NCI-H1930 (cell line): ENCODE measurements at regions not wholly inside any gene's neighbourhood (a gene's known extent, or its start where the extent isn't known, plus 50 kb on each side); places are given as distances from the start of the nearest gene placed in this dataset.

Source experiments
- DNase-seq, 2 experiments: peaks; one replicate each; lab custom pipeline; 2025; lab: John Stamatoyannopoulos, UW

DNA sequence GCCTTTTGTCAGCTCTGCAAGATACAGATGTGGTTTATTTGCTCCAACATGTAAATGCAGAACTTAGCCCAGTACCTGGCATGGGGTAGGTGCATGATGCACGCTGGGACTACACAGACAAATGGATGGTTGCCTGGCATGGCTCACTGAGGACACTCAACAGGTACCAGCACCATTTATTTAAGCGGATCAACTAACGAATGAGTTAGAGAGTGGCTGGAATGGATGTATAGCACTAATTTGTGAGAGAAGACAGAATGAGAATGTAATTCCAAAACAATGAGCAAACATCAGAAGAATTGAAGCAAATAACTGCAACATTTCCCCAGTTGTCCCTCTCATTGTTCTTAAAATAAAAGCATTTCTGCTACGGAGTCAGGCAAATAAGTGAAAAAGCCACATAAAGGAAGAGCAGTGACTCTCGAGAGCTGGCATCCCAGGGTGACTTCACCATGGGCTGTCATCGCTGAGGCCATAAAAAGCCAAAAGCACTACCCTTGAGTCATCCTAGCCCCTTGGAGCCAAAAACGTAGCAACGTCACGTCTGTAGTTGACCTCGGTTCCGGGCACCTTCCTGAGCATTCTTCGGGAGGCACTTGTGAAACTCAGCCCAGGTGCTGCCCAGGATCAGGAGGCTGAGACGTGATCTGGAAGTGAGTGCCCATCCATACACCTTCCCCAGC lies 290.3 kb downstream of the NSG2 start:
- DNase-seq, result no peak

- DNase-seq, result no peak
These were observed 291.0 kb downstream of the NSG2 start for GRCh38 chr5:174336479-174336878.

DNA sequence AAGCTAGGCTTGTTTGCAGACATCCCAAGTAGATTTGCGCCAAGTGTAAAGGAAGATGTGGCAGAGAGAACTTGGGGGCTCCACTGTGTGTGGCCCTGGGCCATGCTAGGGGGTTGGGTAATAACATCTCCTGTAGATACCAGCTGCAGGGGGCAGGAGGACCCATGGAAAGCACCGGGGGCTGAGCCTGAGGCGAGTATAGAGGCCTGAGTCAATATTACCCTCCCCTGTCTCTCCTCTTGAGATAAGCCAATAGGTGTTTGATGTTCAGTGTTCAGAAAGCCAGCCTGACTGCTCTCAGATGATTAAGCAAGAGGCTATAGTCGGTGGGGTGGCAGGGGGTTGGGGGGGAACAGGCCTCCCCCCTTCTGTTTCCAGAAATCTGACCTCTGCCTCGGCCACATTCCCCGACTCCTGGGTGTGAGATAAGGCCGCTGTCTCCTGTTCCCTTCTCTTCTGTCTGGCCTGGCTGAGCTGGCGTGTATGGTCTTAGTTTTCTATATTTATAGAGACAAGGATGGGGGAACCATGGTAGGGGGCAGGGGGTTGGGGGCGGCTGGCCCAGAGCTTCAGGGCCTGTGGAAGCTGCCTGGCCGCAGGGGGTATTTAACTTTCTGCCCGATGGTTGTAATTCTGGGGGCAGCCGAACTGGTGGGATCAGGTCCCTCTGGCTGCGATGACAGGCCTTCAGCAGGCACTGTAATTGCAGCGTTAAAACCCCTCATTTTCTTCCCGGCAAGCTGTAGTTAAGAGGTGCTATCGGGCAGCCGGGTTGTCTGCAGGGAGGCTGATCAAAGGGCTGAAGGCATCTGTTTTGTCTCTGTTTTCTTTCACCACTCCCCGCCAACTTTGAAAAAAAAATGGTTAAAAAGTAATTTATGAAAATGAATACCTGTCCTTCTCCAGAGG lies 292.0 kb downstream of the NSG2 start:
- no peak for DNase-seq

DNA sequence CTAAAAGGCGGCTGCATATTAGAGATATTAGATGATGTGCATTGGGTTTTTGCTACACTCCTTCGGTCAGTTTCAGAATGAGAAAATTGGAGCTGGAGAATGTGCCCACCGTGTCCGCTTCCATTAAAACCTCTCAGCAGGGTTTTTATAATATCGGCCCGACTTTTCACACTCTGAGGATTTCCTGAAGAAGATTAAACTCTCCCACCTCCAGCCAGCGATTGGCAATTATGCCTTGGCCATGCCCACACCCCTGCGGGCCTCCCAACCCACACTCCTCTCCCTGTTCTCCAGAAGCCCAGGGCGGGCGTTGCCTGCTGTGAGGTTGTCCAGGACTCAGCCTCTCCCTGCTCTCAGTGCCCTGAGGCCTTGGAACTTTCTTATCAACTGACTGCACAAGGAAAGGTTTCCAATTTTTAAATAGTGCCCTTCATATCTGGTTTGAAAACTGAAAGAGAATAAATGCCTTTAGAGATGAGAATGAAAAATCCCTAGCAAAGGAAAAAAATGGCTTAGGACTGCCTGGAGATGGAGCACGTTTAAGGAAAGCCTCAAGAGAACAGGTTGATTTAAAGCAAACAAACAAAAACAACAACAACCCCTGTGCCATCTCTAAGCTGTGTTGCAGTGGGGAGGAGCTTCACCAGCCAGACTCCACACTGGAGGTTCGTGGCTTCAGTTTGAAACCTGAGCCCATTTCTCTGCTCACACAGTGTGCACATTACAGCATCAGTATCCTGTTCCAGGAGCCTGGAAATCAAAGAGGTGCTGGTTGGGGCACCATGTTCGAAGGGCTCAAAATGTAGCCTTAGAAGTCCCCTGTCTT lies 292.9 kb downstream of the NSG2 start:
- DNase-seq, result no peak

- no peak for DNase-seq
These were observed 293.6 kb downstream of the NSG2 start for GRCh38 chr5:174339130-174339529.

- DNase-seq, result no peak
These were observed 294.7 kb downstream of the NSG2 start for GRCh38 chr5:174340226-174340625.

DNA sequence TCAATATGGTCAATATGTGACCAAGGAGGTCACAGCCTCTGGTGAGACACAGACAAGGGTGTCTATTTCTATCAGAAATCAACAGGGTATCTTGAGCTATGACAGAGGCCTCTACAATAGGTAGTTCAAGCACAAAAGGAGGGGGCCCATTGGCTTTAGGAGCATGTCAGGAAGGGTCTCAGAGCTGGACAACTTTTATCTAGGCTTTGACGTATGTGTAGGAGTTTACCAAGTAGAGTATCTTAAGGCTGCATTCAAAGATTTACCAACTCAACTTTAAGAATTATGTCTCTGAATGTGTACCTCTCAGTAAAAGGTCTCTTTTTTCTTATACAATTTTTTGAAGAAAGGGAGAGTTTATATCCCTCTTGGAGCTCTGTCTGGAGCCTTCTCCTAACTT lies 297.2 kb downstream of the NSG2 start:
- no peak for DNase-seq

DNA sequence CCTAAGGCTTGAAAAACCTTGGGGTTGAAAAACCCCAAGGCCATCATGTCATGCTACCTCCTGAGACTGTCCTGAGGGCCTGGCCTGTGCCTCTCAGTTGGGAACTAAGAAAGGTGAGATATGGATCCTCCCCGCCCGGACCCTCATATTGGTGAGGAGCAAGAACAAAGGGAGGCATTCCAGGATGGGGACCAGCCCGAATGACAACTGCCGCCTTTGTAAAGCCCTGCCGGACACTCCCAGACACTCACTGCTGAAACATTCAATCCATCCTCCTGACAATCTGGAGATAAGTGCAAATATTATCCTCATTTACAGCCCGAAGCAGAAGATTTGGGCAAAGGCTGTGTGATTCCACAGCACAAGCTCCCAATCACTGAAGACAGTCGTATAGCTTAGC lies 298.3 kb downstream of the NSG2 start:
- no peak for DNase-seq

DNA sequence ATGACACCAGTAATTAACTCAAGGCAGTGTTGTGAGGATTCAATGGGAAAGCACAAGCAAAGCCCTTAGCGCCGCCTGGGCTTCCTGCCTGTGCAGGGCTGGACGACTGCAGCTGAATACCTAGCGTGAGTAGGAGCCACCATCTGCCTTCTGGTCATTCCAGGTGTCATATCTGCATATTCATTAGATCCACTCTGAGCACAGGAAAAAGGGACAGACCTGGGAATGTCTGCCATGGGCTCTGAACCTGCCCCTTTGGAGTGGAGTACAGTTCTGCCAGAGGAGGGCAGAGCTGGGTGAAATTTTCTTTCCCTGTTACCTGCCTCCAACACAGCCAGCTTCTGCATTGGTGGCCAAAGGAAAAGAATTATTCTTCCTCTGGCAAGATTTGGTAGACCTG lies 298.8 kb downstream of the NSG2 start:
- no peak for DNase-seq

DNA sequence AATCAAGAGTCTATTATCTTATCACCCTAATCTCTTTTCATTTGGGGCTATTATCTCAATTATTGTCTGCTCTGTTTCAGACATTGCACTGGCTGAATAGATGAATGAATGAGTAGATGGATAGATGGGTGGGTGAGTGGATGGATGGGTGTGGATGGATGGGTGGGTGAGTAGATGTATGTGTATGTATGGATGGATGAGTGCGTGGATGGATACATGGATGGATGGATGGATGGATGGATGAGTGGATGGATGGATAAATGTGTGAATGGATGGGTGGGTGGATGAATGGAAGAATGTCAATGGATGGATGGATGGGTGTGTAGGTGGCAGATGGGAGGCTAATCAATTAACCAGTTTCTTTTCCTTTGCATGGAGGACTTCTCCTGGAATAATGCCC lies 301.7 kb downstream of the NSG2 start:
- DNase-seq, result no peak

- DNase-seq, result no peak
These were observed 302.9 kb downstream of the NSG2 start for GRCh38 chr5:174348311-174348981.

DNA sequence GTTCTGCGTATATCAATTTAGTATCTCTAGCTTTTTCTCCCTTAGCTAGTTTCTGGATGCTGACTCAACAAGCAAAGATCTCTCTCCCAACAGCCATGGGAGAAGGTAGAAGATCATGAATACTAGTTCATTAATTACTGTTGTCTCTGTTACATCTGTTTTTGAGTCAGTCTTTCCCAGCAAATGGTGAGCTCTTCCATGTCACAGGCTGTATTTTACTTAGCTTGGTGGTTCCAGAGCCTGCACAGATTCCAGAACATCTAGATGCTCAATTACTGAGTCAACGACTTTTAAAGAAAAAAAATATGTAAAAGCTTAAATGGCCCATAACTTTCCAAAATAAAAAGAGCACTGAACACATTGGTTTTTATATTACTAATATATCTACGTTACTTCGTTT lies 307.2 kb downstream of the NSG2 start:
- no peak for DNase-seq

DNA sequence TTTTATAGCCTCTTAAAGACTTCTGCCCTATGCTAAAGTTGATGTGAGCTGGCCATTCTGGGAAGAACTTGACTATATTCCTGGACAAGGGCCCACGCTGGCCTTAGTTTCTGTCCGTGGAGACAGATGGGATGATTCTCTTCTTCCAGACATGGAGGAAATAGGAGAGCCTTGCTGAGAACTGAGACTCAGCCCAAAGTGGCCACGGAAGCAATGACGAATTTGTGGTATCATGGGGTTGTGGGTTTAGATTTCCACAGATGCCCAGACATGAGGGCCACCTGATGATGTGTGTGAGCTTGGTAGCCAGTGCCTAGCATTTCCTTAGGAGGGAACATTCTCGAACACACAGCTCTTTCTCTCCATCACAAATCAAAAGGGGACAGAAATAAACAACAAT lies 309.1 kb downstream of the NSG2 start:
- DNase-seq, result no peak

DNA sequence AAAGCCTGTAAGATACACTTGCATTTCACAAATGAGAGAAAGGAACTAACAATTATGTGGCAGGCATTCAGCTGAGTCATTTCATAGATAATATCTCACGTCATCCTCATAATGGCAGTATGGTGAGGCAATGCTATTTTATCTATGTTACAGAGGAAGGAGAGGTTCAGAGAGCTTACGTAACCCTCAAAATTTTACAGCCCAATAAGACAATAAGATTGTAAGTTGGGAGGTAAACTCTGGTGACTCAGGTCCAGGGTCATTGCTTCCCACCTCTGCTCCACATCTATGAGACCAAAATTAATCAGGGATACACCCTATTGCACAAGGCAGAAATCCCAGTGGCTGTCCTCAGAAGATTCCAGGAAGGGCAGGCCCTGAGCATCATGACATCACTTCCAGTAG lies 309.7 kb downstream of the NSG2 start:
- DNase-seq, result no peak

DNA sequence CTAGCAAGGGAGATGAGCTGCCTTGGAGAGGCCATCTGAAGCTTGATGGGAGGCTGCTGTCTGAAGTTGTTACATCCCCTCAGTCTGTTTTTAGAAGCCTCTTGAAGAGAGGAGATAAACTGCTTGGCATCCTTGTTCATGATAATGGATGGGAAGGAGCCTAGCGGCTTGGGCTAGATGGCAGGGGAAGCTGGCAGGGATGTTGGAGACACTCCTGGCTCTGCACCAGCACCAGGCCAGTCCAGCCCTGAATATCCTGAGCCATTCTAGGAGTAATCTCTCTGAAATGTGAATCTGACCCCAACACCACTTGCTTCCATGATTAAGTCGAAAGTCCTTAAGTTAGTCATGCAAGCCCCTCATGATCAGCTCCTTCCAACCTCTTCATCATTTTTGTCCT lies 310.5 kb downstream of the NSG2 start:
- DNase-seq, result no peak

DNA sequence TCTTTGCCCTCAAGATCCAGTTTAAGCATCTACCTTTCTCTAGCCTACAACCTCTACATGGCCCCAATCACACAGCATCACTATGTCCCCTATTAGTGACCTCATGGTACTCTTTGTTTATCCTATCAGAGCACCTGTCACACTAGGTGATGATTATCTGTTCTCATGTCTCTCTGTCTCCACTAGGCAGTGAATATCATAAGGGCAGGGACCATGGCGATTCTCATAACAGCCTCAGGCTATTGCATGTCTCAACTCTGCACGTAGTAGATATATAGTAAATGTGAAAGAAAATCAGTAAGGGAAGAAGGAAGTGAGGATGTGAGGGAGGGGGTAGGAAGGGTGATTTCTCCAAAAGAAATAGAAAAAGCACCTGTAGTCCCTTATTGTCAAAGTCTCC lies 311.0 kb downstream of the NSG2 start:
- DNase-seq, result no peak

DNA sequence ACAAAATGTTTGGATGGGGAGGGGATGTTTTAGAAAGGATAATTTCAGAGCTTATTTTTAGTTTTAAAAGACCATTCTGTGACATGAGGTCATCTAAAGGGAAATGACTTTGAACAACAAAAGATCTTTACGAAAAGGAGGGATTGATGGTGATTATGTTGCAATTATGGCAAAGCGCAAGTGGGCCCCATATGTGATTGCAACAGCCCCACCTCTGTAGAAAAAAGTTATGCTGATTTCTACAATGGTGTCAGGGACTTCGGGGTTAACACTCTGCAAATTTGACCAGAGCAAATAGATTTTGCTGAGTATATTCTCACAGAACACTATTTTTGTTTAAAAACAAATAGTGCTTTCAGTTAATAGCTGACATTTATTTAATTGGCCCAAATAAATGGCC lies 312.8 kb downstream of the NSG2 start:
- DNase-seq, result no peak

- DNase-seq, result no peak
These were observed 313.6 kb downstream of the NSG2 start for GRCh38 chr5:174359071-174359470.

DNA sequence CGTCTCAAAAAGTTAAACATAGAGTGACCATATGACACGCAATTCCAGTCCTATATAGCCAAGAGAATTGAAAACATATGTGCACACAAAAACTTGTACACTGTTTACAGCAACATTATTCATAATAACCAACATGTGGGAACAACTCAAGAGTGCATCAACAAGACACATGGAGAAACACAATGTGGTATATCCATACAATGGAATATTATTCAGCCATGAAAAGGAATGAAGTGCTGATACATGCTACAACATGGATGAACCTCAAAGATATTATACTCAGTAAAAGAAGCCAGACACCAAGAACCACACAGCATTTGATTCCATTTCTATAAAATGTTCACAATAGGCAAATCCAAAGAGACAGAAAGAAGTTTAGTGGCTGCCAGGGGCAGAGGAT lies 317.0 kb downstream of the NSG2 start:
- DNase-seq, result no peak

GRCh38 chr5:174363934-174364333 lies 318.4 kb downstream of the NSG2 start:
- no peak for DNase-seq

GRCh38 chr5:174364676-174365075 lies 319.2 kb downstream of the NSG2 start:
- no peak for DNase-seq

DNA sequence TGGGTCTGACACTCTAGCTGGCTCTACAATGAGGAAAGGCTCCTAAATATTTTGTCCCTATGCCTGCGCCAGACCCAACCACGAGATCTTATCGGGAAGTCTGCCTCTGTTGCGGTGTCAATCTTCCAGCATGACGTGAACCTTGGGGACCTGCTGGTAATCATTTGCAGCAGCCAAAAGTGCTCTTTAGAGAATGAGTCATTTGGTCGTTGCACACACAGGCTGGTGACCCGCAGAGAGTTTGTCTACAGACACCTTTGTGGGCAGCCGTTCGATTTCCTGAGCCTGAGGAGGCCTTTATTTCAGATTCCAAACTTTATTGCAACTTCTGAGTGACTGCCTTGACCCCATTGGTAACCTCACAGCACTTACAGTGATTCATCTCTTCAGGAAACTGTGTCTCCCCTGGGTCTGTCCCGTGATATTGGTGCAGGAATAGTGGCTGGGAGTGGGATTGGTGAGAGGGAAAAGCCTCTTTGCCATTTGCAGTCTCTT lies 326.1 kb downstream of the NSG2 start:
- DNase-seq, result no peak
